ENCODE measurements at regions not wholly inside any gene's neighbourhood (a gene's known extent, or its start where the extent isn't known, plus 50 kb on each side); places are given as distances from the start of the nearest gene placed in this dataset.

- H3K4ac ChIP-seq (ENCODE audit: low read depth, low read length), result no peak overlapping the region
- TF ChIP-seq MXI1 (IDR thresholded peaks at IDR 0.05; ENCODE audit: borderline replicate concordance, low read depth, low read length) (no peak), CEBPB (IDR thresholded peaks at IDR 0.05; ENCODE audit: low read depth, low read length) (no peak)
- intact Hi-C loops (cut with micrococcal nuclease), result no loop called here
- H2BK120ac ChIP-seq (ENCODE audit: low read depth, low read length), result no peak overlapping the region
- H4K91ac ChIP-seq (ENCODE audit: insufficient read depth, low read depth, low read length), result no peak overlapping the region
- H3K79me1 ChIP-seq (ENCODE audit: low read depth in 1 of 2, low read length in 2 of 2), result no peaks in the 10 kb centered on the region
- dilution Hi-C loops (cut with HindIII; ENCODE audit: low sequenced_read_pairs, unreplicated experiment), result no loop called here
- H3K36me3 ChIP-seq (ENCODE audit: control insufficient read depth, insufficient read depth, low read length), result no peaks in the 10 kb centered on the region
- no peak overlapping the region for H3K27ac ChIP-seq (ENCODE audit: insufficient read depth, low read length)
- H2AFZ ChIP-seq (replicated peaks; ENCODE audit: low read length, poor library complexity), result no peak overlapping the region
- H3K9ac ChIP-seq (ENCODE audit: low read depth, low read length), result no peak overlapping the region
- no peaks in the 10 kb centered on the region for H4K20me1 ChIP-seq (ENCODE audit: insufficient read depth, low read length)
- DNase-seq, result no peak
- in situ Hi-C loops (cut with MboI; ENCODE audit: low sequenced_read_pairs), result no loop called here
- H2AK9ac ChIP-seq (replicated peaks; ENCODE audit: low read depth, low read length, poor library complexity), result no peak overlapping the region
- H3K27me3 ChIP-seq (ENCODE audit: control insufficient read depth, insufficient read depth, low read length), result no peaks in the 10 kb centered on the region
- H3K56ac ChIP-seq (ENCODE audit: extremely low read depth, insufficient read depth, low read length), result no peak overlapping the region
- ChIA-PET CTCF (no interaction called here), POLR2A (ENCODE audit: unreplicated experiment) (no interaction called here)
- no peak overlapping the region for H3K14ac ChIP-seq (replicated peaks; ENCODE audit: low read depth, low read length)
- H2BK15ac ChIP-seq (ENCODE audit: low read depth, low read length), result no peak overlapping the region
- H4K8ac ChIP-seq (ENCODE audit: low read depth in 2 of 2, low read length in 2 of 2), result no peak overlapping the region
- H4K5ac ChIP-seq (ENCODE audit: low read depth, low read length), result no peak overlapping the region
- peaks cover 3% of the 10 kb centered on the region for H3K4me1 ChIP-seq (ENCODE audit: control insufficient read depth, insufficient read depth, low read length)
- no TSS peak for BruUV-seq (replicated peaks)
- H3K23ac ChIP-seq (ENCODE audit: low read depth, low read length), result no peak overlapping the region
- no peak overlapping the region for H3K4me3 ChIP-seq (ENCODE audit: insufficient read depth, low read depth, low read length)
- H3K18ac ChIP-seq (ENCODE audit: low read depth, low read length), result no peak overlapping the region
- ATAC-seq (ENCODE audit: low read depth), result no peak
- H3K4me2 ChIP-seq (ENCODE audit: low read depth, low read length), result no peak overlapping the region
- H2AK5ac ChIP-seq (ENCODE audit: low read depth, low read length), result no peak overlapping the region
- H2BK20ac ChIP-seq (ENCODE audit: low read depth, low read length), result no peak overlapping the region
- H2BK5ac ChIP-seq (ENCODE audit: low read depth, low read length, poor library complexity, severe bottlenecking), result no peak overlapping the region
- WGBS, 2 experiments (ENCODE audit: extremely low coverage in 2 of 2, insufficient read length in 1 of 2), result no CpG with 5 or more reads among the region's 1 CpG
- no peaks in the 10 kb centered on the region for H3K9me1 ChIP-seq (ENCODE audit: insufficient read depth, low read length)
- H3K9me3 ChIP-seq (ENCODE audit: control insufficient read depth, insufficient read depth, low read length), result no peaks in the 10 kb centered on the region
Measured at GRCh38 chr3:30457726-30458125, 148.7 kb upstream of the TGFBR2 start.

Data from IMR-90 (cell line).